AG09309 (cell line): ENCODE measurements at regions not wholly inside any gene's neighbourhood (a gene's known extent, or its start where the extent isn't known, plus 50 kb on each side); places are given as distances from the start of the nearest gene placed in this dataset.

Experiments used
- DNase-seq: peaks from one replicate; pipeline ENCODE4 v3.0.0-alpha.2; 2010; ENCODE audit warnings: low read depth
- H3K4me3 ChIP-seq: 2 replicates; pipeline ENCODE4 v1.5.1; 2011; ENCODE audit warnings: mild to moderate bottlenecking, low read depth, low read length, moderate library complexity; ENCODE audit not compliant: control insufficient read depth
- TF ChIP-seq, protein P1 (sequence below): IDR thresholded peaks from 2 replicates; pipeline ENCODE4 v1.5.1; 2011; ENCODE audit warnings: mild to moderate bottlenecking, low read depth, low read length, inconsistent platforms; ENCODE audit not compliant: insufficient read depth, control insufficient read depth; ENCODE audit errors: missing control alignments

DNA sequence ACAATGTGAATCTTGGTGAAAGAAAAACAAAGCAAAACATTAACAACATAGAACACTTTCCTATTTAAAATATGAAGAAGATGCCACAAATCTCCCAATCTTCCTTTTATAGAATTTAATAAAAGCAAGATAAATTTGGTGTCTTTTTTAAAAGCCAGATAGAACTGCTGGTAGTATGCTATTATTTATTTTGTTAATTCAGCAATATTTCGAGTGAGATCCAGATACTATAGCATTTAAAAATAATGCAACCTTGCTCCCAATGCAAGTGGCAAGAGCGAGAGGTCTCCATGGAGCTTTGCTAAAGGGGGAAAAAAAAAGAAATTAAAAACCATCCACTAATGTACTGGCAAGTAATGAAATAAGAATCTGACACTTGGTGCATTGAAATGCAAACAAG lies 121.8 kb downstream of the IL20RB start:
- TF ChIP-seq, protein P1, sequence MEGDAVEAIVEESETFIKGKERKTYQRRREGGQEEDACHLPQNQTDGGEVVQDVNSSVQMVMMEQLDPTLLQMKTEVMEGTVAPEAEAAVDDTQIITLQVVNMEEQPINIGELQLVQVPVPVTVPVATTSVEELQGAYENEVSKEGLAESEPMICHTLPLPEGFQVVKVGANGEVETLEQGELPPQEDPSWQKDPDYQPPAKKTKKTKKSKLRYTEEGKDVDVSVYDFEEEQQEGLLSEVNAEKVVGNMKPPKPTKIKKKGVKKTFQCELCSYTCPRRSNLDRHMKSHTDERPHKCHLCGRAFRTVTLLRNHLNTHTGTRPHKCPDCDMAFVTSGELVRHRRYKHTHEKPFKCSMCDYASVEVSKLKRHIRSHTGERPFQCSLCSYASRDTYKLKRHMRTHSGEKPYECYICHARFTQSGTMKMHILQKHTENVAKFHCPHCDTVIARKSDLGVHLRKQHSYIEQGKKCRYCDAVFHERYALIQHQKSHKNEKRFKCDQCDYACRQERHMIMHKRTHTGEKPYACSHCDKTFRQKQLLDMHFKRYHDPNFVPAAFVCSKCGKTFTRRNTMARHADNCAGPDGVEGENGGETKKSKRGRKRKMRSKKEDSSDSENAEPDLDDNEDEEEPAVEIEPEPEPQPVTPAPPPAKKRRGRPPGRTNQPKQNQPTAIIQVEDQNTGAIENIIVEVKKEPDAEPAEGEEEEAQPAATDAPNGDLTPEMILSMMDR = no peak
- no peak for DNase-seq
- H3K4me3 ChIP-seq = no peak overlapping the region

DNA sequence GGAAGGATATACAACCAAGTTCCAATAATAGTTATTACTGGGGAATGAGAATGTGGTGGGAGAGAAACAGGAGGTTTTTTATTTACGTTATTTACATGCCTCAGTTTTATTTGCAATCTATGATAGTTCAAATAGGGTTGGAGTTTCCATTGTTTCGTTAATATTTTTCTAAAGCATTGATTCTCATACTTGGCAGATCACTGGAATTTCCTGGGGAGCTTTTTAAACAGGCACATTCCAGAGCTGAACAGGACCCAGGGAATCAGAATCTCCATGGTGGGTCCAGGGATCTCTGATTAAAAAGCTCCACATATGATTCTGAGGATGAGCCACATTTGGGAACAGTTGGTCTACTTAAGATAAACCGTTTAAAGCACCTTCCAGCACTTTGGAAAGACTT lies 123.9 kb downstream of the IL20RB start:
- TF ChIP-seq, protein P1 = no peak
- no peak overlapping the region for H3K4me3 ChIP-seq
- DNase-seq = no peak

DNA sequence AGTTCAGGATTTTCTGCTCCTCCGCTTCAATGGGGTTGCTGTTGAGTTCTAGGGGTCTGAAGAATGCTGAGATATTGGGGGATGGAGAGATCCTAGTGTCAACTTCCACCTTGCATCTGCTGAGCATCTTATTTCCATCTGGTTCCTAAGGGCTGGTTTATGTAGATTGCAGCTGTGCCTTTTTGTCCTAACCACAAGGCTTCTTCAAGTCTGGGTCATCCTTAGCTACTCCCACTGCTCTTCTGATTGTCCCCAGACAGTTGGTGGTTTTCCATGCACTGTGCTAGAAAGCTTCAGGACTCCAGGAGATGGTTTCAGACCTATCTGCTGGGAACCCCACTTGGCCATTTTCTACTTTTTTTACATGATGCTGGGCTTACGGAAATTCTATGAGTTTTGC lies 125.0 kb downstream of the IL20RB start:
- TF ChIP-seq, protein P1 = no peak

DNA sequence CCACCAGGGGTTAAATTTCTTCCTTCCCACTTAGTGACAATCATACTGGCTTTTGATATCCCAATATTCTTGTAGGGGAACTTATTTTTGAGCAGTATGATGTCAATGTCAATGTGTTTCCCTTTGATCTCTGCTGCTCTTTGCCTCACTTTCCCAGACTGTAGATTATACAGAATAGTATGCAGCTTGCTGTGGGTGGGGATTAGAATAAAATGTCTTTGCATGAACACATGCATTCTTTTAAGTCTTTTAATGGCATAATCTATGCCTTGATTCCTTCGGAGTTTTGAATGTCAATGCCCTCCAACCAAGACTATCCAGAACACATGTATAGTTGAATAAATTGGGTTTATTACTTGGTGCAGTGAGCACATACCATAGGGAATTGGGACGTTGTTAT lies 125.5 kb downstream of the IL20RB start:
- DNase-seq = no peak
- TF ChIP-seq, protein P1 = no peak
- no peak overlapping the region for H3K4me3 ChIP-seq

More for the DNA sequence above, 125.0 kb downstream of the IL20RB start:
- DNase-seq = no peak
- no peak overlapping the region for H3K4me3 ChIP-seq

DNA sequence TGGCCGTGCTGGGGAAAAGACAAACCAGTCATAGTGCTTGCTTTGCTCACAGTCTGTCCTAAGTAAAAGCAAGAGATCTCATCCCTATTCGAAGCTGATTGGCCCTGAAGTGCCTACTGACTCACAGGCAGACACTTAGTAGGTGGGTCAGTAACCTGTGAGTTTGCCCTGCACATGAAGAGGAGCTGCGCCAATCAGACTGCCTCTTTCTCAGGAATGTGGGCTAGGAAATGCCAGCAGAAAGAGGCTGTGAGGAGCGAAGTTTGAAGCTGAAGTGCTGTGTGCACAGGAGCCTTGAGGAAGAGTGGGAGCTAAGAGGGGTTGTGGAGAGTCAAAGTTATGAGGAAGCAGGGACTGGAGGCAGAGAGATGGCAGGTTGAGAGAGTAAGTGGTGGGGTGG lies 126.8 kb downstream of the IL20RB start:
- TF ChIP-seq, protein P1 = no peak
- no peak for DNase-seq
- H3K4me3 ChIP-seq = no peak overlapping the region

DNA sequence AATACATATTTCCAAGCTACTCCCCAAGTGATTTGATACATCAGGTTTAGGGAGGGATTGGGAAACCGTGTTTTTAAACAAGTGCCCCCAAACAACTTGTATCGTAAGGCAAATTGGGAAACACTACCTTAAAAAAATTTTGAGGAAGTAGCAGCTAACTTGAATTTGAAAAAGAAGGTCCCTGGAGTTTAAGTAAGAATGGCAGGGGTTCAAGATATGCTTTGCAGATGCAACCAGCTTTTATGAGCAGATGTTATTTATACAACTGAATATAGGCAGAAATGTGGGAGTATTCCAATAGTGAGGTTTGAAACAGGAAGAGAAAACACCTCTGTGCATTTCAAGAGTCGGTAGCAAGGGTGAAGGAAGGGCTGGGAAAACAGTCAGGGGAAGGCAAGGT lies 139.6 kb downstream of the IL20RB start:
- no peak for DNase-seq
- no peak overlapping the region for H3K4me3 ChIP-seq
- TF ChIP-seq, protein P1 = no peak

DNA sequence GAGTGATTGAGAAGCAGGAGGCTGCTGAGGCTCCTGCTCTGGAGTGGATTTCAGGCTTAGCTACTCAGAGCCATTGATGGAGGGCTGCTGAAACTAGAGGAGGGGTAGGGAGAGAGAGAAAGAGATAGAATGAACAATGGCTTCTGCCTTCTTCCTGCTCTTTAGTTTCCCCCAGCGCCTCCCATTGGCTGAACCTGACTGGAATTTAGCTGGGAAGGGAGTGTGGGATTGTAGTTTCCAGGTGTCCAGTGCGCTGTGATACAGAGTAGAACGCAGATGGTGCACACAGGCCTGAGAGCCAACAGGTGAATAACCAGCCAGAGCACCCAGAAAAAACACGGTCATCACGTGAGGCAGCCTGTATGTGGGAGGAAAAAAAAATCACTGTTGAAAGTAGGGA lies 140.1 kb downstream of the IL20RB start:
- TF ChIP-seq, protein P1 = no peak
- no peak overlapping the region for H3K4me3 ChIP-seq
- no peak for DNase-seq
